ENCODE measurements at regions not wholly inside any gene's neighbourhood (a gene's known extent, or its start where the extent isn't known, plus 50 kb on each side); places are given as distances from the start of the nearest gene placed in this dataset.

DNA sequence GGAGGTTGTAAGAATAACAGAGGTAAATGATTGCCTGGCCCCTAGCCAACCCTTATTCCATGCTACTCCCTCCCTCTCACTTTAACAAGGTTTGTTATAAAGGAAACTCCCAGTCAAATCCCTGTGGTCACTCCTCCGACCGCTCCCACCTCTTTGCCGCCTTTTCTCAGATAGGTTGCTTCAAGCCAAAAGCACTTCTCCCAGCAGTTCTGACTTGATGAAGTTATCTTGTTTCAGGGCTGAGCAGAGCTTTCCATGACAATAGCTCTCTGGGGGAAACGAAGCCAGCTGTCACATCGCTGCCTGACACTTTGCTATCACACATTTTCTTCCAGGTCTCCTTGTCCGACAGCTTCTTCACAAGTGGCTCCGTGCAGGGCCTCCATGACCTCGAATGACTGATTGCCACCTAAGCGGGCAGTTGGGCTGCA lies 278.6 kb downstream of the HAPSTR1 start:
- Mint-ChIP-seq H3K27ac (no peak overlapping the region), H3K4me3 (no peak overlapping the region), H3K9me3 (no peaks in the 10 kb centered on the region)

GRCh38 chr16:9371713-9372448 lies 280.4 kb downstream of the HAPSTR1 start:
- no peak overlapping the region for H3K27ac Mint-ChIP-seq
- no peak for DNase-seq
- no peaks in the 10 kb centered on the region for H3K4me1 Mint-ChIP-seq (ENCODE audit: low read depth in 2 of 2)
- no peaks in the 10 kb centered on the region for H3K9me3 Mint-ChIP-seq
- no peaks in the 10 kb centered on the region for H3K36me3 Mint-ChIP-seq (ENCODE audit: insufficient read depth)
- no peak overlapping the region for H3K4me3 Mint-ChIP-seq
- ATAC-seq (replicated peaks) = no peak
- H3K27me3 Mint-ChIP-seq = peaks cover 0 to 8% of the 10 kb centered on the region in 2 donors

More for the DNA sequence above, 278.6 kb downstream of the HAPSTR1 start:
- no peaks in the 10 kb centered on the region for H3K4me1 Mint-ChIP-seq (ENCODE audit: low read depth in 2 of 2)
- no peaks in the 10 kb centered on the region for H3K36me3 Mint-ChIP-seq (ENCODE audit: insufficient read depth)
- DNase-seq (no peak), ATAC-seq (replicated peaks) (no peak)
- H3K27me3 Mint-ChIP-seq = peaks cover 0 to 8% of the 10 kb centered on the region in 2 donors

- peaks cover 0 to 8% of the 10 kb centered on the region in 2 donors for H3K27me3 Mint-ChIP-seq
- H3K27ac Mint-ChIP-seq = no peak overlapping the region
- H3K4me3 Mint-ChIP-seq = no peak overlapping the region
- no peaks in the 10 kb centered on the region for H3K36me3 Mint-ChIP-seq (ENCODE audit: insufficient read depth)
- H3K4me1 Mint-ChIP-seq (ENCODE audit: low read depth in 2 of 2) = no peaks in the 10 kb centered on the region
- DNase-seq = no peak
- no peaks in the 10 kb centered on the region for H3K9me3 Mint-ChIP-seq
- no peak for ATAC-seq (replicated peaks)
Observed at GRCh38 chr16:9372934-9373890, 281.8 kb downstream of the HAPSTR1 start.

DNA sequence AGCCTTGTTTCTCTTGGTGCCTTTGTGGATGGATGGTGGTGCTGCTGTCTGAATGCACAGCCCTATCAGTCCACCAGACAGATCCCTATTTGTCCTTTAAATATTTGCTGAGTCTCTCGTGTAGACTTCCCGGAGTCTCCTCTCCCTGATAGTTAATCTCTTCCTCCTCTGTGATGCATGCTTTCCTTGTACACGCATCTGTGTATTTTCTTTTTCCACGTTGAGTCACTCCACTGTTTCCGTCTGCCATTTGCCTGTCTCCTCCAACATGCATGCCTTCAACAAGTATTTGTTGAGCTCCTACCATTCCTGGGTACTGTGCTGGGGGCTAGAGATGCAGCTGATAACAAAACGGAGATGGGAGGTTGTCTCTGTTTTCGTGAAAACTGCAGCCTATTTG lies 282.6 kb downstream of the HAPSTR1 start:
- no peak for DNase-seq
- H3K4me1 Mint-ChIP-seq (ENCODE audit: low read depth in 2 of 2) = no peaks in the 10 kb centered on the region
- no peak overlapping the region for H3K4me3 Mint-ChIP-seq
- H3K9me3 Mint-ChIP-seq = no peaks in the 10 kb centered on the region
- H3K36me3 Mint-ChIP-seq (ENCODE audit: insufficient read depth) = no peaks in the 10 kb centered on the region
- no peak overlapping the region for H3K27ac Mint-ChIP-seq
- ATAC-seq (replicated peaks) = no peak
- peaks cover 0 to 17% of the 10 kb centered on the region in 2 donors for H3K27me3 Mint-ChIP-seq

GRCh38 chr16:9378876-9379275 lies 287.4 kb downstream of the HAPSTR1 start:
- no peak overlapping the region for H3K4me3 Mint-ChIP-seq
- H3K9me3 Mint-ChIP-seq = peaks cover 0 to 2% of the 10 kb centered on the region in 2 donors
- no peaks in the 10 kb centered on the region for H3K36me3 Mint-ChIP-seq (ENCODE audit: insufficient read depth)
- no peak for DNase-seq
- H3K27me3 Mint-ChIP-seq = peaks cover 5 to 20% of the 10 kb centered on the region in 2 donors
- H3K27ac Mint-ChIP-seq = no peak overlapping the region
- H3K4me1 Mint-ChIP-seq (ENCODE audit: low read depth in 2 of 2) = no peaks in the 10 kb centered on the region
- no peak for ATAC-seq (replicated peaks)

DNA sequence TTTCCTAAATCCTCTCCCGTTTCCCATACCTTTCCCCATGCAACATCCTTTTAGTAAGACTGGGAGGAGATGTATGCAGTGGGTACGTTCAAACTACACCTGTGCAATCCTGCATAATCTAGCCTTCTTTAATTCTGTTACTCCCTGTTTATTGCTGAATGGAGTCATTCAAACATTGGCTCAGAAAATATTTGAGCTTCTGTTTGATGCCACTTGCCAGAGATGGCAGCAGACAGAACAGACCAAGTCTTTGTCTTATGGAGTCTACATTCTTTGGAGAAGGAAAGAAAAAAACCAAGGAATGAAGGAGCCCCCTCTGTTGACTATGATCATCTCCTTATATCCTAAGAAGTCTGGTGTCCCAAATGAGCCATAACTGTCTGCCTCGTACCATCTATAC lies 288.8 kb downstream of the HAPSTR1 start:
- H3K9me3 Mint-ChIP-seq = peaks cover 0 to 2% of the 10 kb centered on the region in 2 donors
- no peaks in the 10 kb centered on the region for H3K36me3 Mint-ChIP-seq (ENCODE audit: insufficient read depth)
- no peak for DNase-seq
- ATAC-seq (replicated peaks) = no peak
- H3K27ac Mint-ChIP-seq = no peak overlapping the region
- no peak overlapping the region for H3K4me3 Mint-ChIP-seq
- H3K4me1 Mint-ChIP-seq (ENCODE audit: low read depth in 2 of 2) = no peaks in the 10 kb centered on the region
- peaks cover 5 to 20% of the 10 kb centered on the region in 2 donors for H3K27me3 Mint-ChIP-seq

DNA sequence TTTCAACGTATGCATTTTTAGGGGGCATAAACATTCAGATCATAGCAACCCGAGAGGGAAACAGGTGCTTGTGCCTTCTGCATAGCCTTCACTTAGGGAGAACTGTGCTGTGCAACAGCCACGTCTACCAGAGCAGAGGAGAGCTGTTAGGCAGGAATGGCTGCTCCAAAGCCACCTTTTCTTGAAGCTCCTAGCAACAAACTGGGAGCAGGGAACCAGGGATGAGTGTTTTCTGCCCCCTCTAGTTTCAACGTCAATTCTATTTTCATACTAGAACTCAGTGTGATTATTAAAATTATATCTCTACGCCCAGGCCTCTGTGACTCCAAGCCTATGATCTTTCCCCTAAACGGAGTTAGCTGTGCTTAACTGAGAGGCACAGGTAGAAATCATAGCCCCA lies 290.0 kb downstream of the HAPSTR1 start:
- H3K9me3 Mint-ChIP-seq = peaks cover 0 to 2% of the 10 kb centered on the region in 2 donors
- H3K4me1 Mint-ChIP-seq (ENCODE audit: low read depth in 2 of 2) = no peaks in the 10 kb centered on the region
- H3K36me3 Mint-ChIP-seq (ENCODE audit: insufficient read depth) = no peaks in the 10 kb centered on the region
- no peak for ATAC-seq (replicated peaks)
- DNase-seq = no peak
- no peak overlapping the region for H3K4me3 Mint-ChIP-seq
- no peak overlapping the region for H3K27ac Mint-ChIP-seq
- H3K27me3 Mint-ChIP-seq = peaks cover 5 to 20% of the 10 kb centered on the region in 2 donors

- no peaks in the 10 kb centered on the region for H3K36me3 Mint-ChIP-seq (ENCODE audit: insufficient read depth)
- ATAC-seq (replicated peaks) (no peak), DNase-seq (no peak)
- H3K27me3 Mint-ChIP-seq = peaks cover 5 to 20% of the 10 kb centered on the region in 2 donors
- H3K4me1 Mint-ChIP-seq (ENCODE audit: low read depth in 2 of 2) = no peaks in the 10 kb centered on the region
- H3K9me3 Mint-ChIP-seq = peaks cover 0 to 2% of the 10 kb centered on the region in 2 donors
- H3K27ac Mint-ChIP-seq = no peak overlapping the region
- H3K4me3 Mint-ChIP-seq = no peak overlapping the region
Observed at GRCh38 chr16:9381905-9382304, 290.5 kb downstream of the HAPSTR1 start.

- peaks cover 5 to 20% of the 10 kb centered on the region in 2 donors for H3K27me3 Mint-ChIP-seq
- no peaks in the 10 kb centered on the region for H3K36me3 Mint-ChIP-seq (ENCODE audit: insufficient read depth)
- peaks cover 0 to 4% of the 10 kb centered on the region in 2 donors for H3K9me3 Mint-ChIP-seq
- no peak overlapping the region for H3K27ac Mint-ChIP-seq
- no peaks in the 10 kb centered on the region for H3K4me1 Mint-ChIP-seq (ENCODE audit: low read depth in 2 of 2)
- H3K4me3 Mint-ChIP-seq = no peak overlapping the region
- no peak for DNase-seq
- no peak for ATAC-seq (replicated peaks)
Observed at GRCh38 chr16:9383281-9383680, 291.8 kb downstream of the HAPSTR1 start.

DNA sequence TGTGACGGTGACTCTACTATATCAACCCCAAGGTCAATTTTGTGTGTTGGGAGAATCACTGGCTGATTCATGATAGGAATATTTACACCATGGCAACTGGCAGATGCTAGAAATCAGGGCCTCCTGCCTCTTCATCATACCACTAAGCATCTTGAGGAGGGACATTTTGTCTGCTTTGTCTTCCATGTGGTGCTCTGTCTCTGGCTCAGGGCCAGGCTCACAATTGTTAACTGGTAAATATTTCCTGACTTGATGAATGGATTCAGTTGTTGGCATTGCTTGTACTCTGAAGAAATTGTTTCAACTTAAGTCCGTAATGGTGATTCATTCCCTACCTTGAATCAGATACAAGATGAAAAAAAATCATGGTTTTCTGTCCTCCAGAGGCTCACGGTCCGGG lies 292.7 kb downstream of the HAPSTR1 start:
- ATAC-seq (replicated peaks) (no peak), DNase-seq (no peak)
- Mint-ChIP-seq H3K4me3 (no peak overlapping the region), H3K27ac (no peak overlapping the region), H3K9me3 (peaks cover 8 to 11% of the 10 kb centered on the region in 2 donors), H3K36me3 (ENCODE audit: insufficient read depth) (no peaks in the 10 kb centered on the region), H3K27me3 (peaks cover 11 to 12% of the 10 kb centered on the region in 2 donors), H3K4me1 (ENCODE audit: low read depth in 2 of 2) (no peaks in the 10 kb centered on the region)

DNA sequence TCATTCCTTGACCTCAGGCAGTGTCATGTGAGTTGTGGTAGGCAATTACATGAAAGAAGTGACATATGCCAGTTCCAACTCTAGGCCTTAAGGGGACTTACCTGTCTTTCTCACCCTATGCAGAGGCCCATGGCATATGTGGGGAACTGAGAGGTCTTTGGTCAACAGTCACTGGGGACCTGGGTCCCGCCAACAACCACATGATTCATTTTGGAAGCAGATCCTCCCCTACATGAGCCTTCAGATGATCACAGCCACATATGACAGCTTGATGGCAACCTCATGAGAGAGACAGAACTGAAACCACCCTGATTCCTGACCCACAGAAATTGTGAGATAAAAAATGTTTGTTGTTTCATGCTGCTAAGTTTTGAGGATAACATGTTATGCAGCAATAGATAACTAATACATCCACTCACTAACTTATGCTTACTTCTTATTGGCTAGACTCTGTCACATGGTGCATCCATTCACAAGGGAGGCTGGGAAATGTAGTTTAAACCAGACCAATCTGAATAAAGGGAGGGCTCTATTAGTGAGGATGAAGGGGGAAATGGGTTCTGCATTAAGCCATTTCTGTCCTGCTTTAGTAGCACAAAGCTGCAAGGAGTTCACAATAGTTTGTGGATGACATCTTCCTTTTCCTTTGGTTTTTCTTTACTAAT lies 298.2 kb downstream of the HAPSTR1 start:
- peaks cover 0 to 7% of the 10 kb centered on the region in 2 donors for H3K27me3 Mint-ChIP-seq
- H3K36me3 Mint-ChIP-seq (ENCODE audit: insufficient read depth) = no peaks in the 10 kb centered on the region
- H3K9me3 Mint-ChIP-seq = peaks cover 9 to 16% of the 10 kb centered on the region in 2 donors
- H3K4me1 Mint-ChIP-seq (ENCODE audit: low read depth in 2 of 2) = no peaks in the 10 kb centered on the region
- H3K27ac Mint-ChIP-seq = no peak overlapping the region
- no peak overlapping the region for H3K4me3 Mint-ChIP-seq
- ATAC-seq (replicated peaks) = no peak
- no peak for DNase-seq

DNA sequence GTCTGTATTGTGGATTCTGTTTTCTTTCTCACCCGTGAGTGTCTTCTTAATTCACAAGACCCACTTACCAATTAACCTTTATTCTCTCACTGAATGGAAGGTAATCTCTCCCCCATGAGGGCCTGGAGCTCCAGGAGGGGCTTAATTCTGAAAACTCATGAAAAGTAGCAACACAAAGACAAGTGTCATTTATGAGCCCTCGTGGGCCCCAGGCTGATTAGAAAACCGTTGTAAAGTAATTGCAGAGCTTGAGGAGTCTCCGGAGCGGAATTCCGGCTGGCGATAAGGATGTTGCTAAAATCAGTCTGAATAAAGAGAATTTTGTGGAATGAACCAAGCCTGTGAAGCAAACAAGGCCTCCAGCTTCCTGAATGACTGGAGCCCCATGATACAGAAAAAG lies 301.5 kb downstream of the HAPSTR1 start:
- H3K27me3 Mint-ChIP-seq = peaks cover 0 to 7% of the 10 kb centered on the region in 2 donors
- peaks cover 13 to 16% of the 10 kb centered on the region in 2 donors for H3K9me3 Mint-ChIP-seq
- no peak overlapping the region for H3K27ac Mint-ChIP-seq
- ATAC-seq (replicated peaks) (no peak), DNase-seq (no peak)
- no peak overlapping the region for H3K4me3 Mint-ChIP-seq
- H3K4me1 Mint-ChIP-seq (ENCODE audit: low read depth in 2 of 2) = no peaks in the 10 kb centered on the region
- H3K36me3 Mint-ChIP-seq (ENCODE audit: insufficient read depth) = no peaks in the 10 kb centered on the region

DNA sequence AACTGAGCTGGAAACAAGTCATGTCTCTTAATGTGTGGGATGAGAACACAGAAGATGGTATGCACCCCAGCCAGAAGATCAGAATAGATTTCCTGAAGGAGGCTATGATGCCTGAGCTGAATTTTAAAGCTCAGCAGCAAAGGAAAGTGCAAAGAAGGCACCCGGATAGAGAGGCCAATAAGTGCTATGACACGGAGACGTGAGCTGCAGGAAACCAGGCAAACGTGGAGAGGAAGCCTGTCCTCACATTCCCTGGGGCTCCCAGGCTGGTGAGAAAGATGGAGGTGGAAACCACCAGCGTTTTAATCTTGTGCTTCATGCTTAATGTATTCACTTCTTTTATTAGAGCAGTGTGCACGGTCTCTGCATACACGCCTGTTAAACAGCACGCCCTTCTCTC lies 302.1 kb downstream of the HAPSTR1 start:
- no peaks in the 10 kb centered on the region for H3K4me1 Mint-ChIP-seq (ENCODE audit: low read depth in 2 of 2)
- peaks cover 10 to 13% of the 10 kb centered on the region in 2 donors for H3K9me3 Mint-ChIP-seq
- H3K36me3 Mint-ChIP-seq (ENCODE audit: insufficient read depth) = no peaks in the 10 kb centered on the region

More for the DNA sequence above, 302.1 kb downstream of the HAPSTR1 start:
- ATAC-seq (replicated peaks) (no peak), DNase-seq (no peak)
- Mint-ChIP-seq H3K4me3 (no peak overlapping the region), H3K27ac (no peak overlapping the region), H3K27me3 (peaks cover 0 to 5% of the 10 kb centered on the region in 2 donors)
